Sigmoid colon (tissue), 4 donors: ENCODE measurements at regions not wholly inside any gene's neighbourhood (a gene's known extent, or its start where the extent isn't known, plus 50 kb on each side); places are given as distances from the start of the nearest gene placed in this dataset.

ENCODE experiments used
- POLR2AphosphoS5 ChIP-seq, 4 donors: sonication (generic); formaldehyde crosslinking; IDR thresholded peaks; one replicate each; pipeline ENCODE4 v1.6.1; 2017; ENCODE audit warnings: antibody characterized with exemption in 4 of 4
- TF ChIP-seq, protein P1 (sequence below), 4 experiments: fragments of 450-650 bp in 3 of 4; fragments of 200-600 bp in 1 of 4; IDR thresholded peaks; one replicate each; pipeline ENCODE4 v1.5.1; 2016 to 2019; ENCODE audit warnings: antibody characterized with exemption in 4 of 4, mild to moderate bottlenecking in 3 of 4, moderate library complexity in 2 of 4

DNA sequence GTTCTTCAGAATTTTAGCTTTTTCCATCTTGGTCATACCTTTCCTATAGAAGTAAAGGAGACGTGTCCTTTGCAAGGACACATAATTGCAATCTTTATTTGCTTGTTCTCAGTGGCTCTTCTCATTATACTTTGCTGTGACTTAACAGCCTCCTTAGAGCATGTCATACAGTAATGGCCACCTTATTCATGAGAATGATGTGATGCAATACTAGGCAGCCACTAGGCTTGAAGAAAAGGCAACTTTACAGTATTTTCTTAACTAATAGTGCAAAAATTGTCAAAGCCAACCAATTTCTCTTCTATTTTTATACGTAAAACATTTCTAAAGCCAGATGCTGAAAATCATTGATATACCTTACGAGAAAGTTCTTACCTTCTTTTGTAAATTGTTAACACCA, 1296.8 kb upstream of the EYS start:
- TF ChIP-seq POLR2AphosphoS5 (IDR thresholded peaks at IDR 0.05) = no peak
- TF ChIP-seq, protein P1, sequence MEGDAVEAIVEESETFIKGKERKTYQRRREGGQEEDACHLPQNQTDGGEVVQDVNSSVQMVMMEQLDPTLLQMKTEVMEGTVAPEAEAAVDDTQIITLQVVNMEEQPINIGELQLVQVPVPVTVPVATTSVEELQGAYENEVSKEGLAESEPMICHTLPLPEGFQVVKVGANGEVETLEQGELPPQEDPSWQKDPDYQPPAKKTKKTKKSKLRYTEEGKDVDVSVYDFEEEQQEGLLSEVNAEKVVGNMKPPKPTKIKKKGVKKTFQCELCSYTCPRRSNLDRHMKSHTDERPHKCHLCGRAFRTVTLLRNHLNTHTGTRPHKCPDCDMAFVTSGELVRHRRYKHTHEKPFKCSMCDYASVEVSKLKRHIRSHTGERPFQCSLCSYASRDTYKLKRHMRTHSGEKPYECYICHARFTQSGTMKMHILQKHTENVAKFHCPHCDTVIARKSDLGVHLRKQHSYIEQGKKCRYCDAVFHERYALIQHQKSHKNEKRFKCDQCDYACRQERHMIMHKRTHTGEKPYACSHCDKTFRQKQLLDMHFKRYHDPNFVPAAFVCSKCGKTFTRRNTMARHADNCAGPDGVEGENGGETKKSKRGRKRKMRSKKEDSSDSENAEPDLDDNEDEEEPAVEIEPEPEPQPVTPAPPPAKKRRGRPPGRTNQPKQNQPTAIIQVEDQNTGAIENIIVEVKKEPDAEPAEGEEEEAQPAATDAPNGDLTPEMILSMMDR (IDR thresholded peaks at IDR 0.05) = no peak
